ENCODE measurements at regions not wholly inside any gene's neighbourhood (a gene's known extent, or its start where the extent isn't known, plus 50 kb on each side); places are given as distances from the start of the nearest gene placed in this dataset.
"Not testable (repeated sequence)": the region's sequence is repeated elsewhere in the genome, so short reads cannot be mapped to it uniquely, and the experiment has no call there.

- TF ChIP-seq SUZ12 (IDR thresholded peaks at IDR 0.05; ENCODE audit: extremely low read depth, insufficient read depth, insufficient read length); YY1 (IDR thresholded peaks at IDR 0.05; ENCODE audit: insufficient read depth, insufficient read length): not testable (repeated sequence)
Measured at GRCh38 chr1:181924034-181924433, 137.5 kb downstream of the ZNF648 start.

Measured in NT2/D1 (cell line).